Loucy (cell line): ENCODE measurements at regions not wholly inside any gene's neighbourhood (a gene's known extent, or its start where the extent isn't known, plus 50 kb on each side); places are given as distances from the start of the nearest gene placed in this dataset.

Experiments
- H2AFZ ChIP-seq: fragments of 200-600 bp; sonication (generic); 2 replicates; pipeline ENCODE4 v1.6.0; 2016; ENCODE audit warnings: antibody characterized with exemption, mild to moderate bottlenecking, low read length, moderate library complexity
- H3F3A ChIP-seq: fragments of 200-600 bp; 2 replicates; pipeline ENCODE4 v1.6.0; 2016; ENCODE audit warnings: antibody characterized with exemption, low read depth, mild to moderate bottlenecking
- H3K27me3 ChIP-seq: fragments of 200-600 bp; sonication (generic); 2 replicates; pipeline ENCODE4 v1.6.1; 2014; ENCODE audit warnings: low read length, mild to moderate bottlenecking; ENCODE audit not compliant: insufficient read depth, poor library complexity, severe bottlenecking
- H3K36me3 ChIP-seq: fragments of 200-600 bp; sonication (generic); 2 replicates; pipeline ENCODE4 v1.6.1; 2016; ENCODE audit warnings: low read length; ENCODE audit not compliant: insufficient read depth
- H3K4me1 ChIP-seq: fragments of 200-600 bp; sonication (generic); 2 replicates; pipeline ENCODE4 v1.5.1; 2014; ENCODE audit warnings: low read length, mild to moderate bottlenecking; ENCODE audit not compliant: insufficient read depth, poor library complexity, severe bottlenecking
- H3K4me2 ChIP-seq: fragments of 200-600 bp; sonication (generic); 2 replicates; pipeline ENCODE4 v1.6.0; 2014; ENCODE audit warnings: antibody characterized with exemption, low read length, low read depth, mild to moderate bottlenecking; ENCODE audit not compliant: poor library complexity, severe bottlenecking
- H3K4me3 ChIP-seq: fragments of 200-600 bp; sonication (generic); 2 replicates; pipeline ENCODE4 v1.5.1; 2014; ENCODE audit warnings: low read length, mild to moderate bottlenecking, mixed read lengths; ENCODE audit not compliant: poor library complexity, severe bottlenecking
- H3K79me2 ChIP-seq: fragments of 200-600 bp; sonication (generic); 2 replicates; pipeline ENCODE4 v1.6.1; 2014; ENCODE audit warnings: low read length; ENCODE audit not compliant: insufficient read depth
- H3K9ac ChIP-seq: fragments of 200-600 bp; sonication (generic); 2 replicates; pipeline ENCODE4 v1.6.0; 2014; ENCODE audit warnings: mild to moderate bottlenecking, low read depth, low read length, moderate library complexity; ENCODE audit not compliant: poor library complexity, severe bottlenecking
- H3K9me2 ChIP-seq: fragments of 200-600 bp; sonication (generic); replicated peaks from 2 replicates; pipeline ENCODE4 v1.6.1; 2016; ENCODE audit warnings: low read depth, low read length, mixed read lengths
- H3K9me3 ChIP-seq: fragments of 200-600 bp; sonication (generic); 2 replicates; pipeline ENCODE4 v1.6.1; 2014; ENCODE audit warnings: mild to moderate bottlenecking, antibody characterized with exemption, low read length, low read depth; ENCODE audit not compliant: insufficient read depth
- H4K20me1 ChIP-seq: fragments of 200-600 bp; sonication (generic); 2 replicates; pipeline ENCODE4 v1.6.0; 2014; ENCODE audit warnings: antibody characterized with exemption, low read length, mild to moderate bottlenecking; ENCODE audit not compliant: insufficient read depth, poor library complexity, severe bottlenecking
- CTCF ChIP-seq: fragments of 200-600 bp; sonication (generic); conservative IDR thresholded peaks from 2 replicates; pipeline ENCODE4 v1.5.1; 2014; ENCODE audit warnings: mild to moderate bottlenecking, antibody characterized with exemption, low read length
- EZH2phosphoT487 ChIP-seq: fragments of 200-600 bp; IDR thresholded peaks from 2 replicates; pipeline ENCODE4 v1.6.1; 2018; ENCODE audit warnings: antibody characterized with exemption, mild to moderate bottlenecking, moderate library complexity, borderline replicate concordance

- Histone ChIP-seq H3K4me3 (no peak overlapping the region), H4K20me1 (no peaks in the 10 kb centered on the region), H3K36me3 (no peaks in the 10 kb centered on the region), H3F3A (no peaks in the 10 kb centered on the region), H3K27me3 (no peaks in the 10 kb centered on the region), H3K9me2 (no peaks in the 10 kb centered on the region), H3K9me3 (no peaks in the 10 kb centered on the region), H3K4me2 (no peak overlapping the region), H3K79me2 (no peaks in the 10 kb centered on the region), H2AFZ (no peak overlapping the region), H3K4me1 (no peaks in the 10 kb centered on the region), H3K9ac (no peak overlapping the region)
- TF ChIP-seq EZH2phosphoT487 (no peak), CTCF (no peak)
These were observed 354.8 kb downstream of the MID1IP1 start for GRCh38 chrX:39156051-39156450.

GRCh38 chrX:39157006-39157405 is 355.7 kb downstream of the MID1IP1 start:
- no peak overlapping the region for H3K9ac ChIP-seq
- H3K27me3 ChIP-seq: no peaks in the 10 kb centered on the region
- no peak overlapping the region for H2AFZ ChIP-seq
- H3K4me3 ChIP-seq: no peak overlapping the region
- no peak overlapping the region for H3K4me2 ChIP-seq
- H4K20me1 ChIP-seq: no peaks in the 10 kb centered on the region
- no peaks in the 10 kb centered on the region for H3K36me3 ChIP-seq
- H3K4me1 ChIP-seq: no peaks in the 10 kb centered on the region
- no peaks in the 10 kb centered on the region for H3K9me2 ChIP-seq
- H3K9me3 ChIP-seq: no peaks in the 10 kb centered on the region
- TF ChIP-seq EZH2phosphoT487 (no peak), CTCF (no peak)
- H3F3A ChIP-seq: no peaks in the 10 kb centered on the region
- no peaks in the 10 kb centered on the region for H3K79me2 ChIP-seq

GRCh38 chrX:39157796-39158195 is 356.5 kb downstream of the MID1IP1 start:
- Histone ChIP-seq H3K36me3 (no peaks in the 10 kb centered on the region), H3K9ac (no peak overlapping the region), H3K4me1 (no peaks in the 10 kb centered on the region), H3K79me2 (no peaks in the 10 kb centered on the region), H3K9me2 (no peaks in the 10 kb centered on the region), H4K20me1 (no peaks in the 10 kb centered on the region), H3K4me3 (no peak overlapping the region), H3K27me3 (no peaks in the 10 kb centered on the region), H2AFZ (no peak overlapping the region), H3K9me3 (no peaks in the 10 kb centered on the region), H3F3A (no peaks in the 10 kb centered on the region), H3K4me2 (no peak overlapping the region)
- TF ChIP-seq EZH2phosphoT487: no peak
- TF ChIP-seq CTCF: no peak
